ENCODE measurements at regions not wholly inside any gene's neighbourhood (a gene's known extent, or its start where the extent isn't known, plus 50 kb on each side); places are given as distances from the start of the nearest gene placed in this dataset.

DNA sequence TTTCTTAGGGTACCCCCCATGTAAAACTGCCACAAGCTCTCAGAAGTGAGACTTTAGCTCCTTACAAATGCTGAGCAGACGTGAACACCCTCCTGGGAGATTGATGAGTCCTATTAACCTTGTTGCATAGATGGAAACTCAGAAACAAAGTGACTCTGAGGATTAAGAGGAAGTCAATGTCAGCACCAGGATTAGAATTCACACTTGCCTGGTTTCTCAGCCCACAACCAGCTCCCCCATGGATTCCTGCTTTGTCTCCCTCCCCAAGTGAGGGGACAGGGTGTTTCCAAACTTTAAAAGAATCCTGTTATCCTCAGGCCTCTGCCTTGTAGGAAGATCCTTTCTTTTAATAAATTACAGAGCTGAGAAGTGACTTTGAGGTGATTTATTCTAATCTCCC, 324.4 kb downstream of the NDFIP2 start:
- DNase-seq, result no peak

DNA sequence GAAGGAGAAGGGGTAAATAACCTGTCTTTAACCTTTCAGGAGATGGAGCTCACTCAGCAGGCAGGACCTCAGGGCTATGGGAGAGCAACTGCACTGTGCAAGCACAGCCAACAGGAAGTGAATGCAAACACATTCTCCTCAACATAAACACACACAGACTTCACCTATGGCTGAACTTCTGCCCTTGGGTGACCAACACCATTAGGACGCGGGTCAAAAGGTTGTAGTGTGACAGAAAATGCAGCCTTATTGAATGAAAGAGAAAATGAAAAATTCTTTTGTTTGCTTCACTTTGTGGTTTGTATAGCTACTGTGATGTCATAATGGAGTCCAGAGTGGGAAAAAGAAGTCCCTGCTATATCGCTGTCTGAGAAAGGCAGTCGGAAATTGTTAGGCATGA, 323.0 kb downstream of the NDFIP2 start:
- DNase-seq, result peak in 1 of 2 donors; percentile 20

DNA sequence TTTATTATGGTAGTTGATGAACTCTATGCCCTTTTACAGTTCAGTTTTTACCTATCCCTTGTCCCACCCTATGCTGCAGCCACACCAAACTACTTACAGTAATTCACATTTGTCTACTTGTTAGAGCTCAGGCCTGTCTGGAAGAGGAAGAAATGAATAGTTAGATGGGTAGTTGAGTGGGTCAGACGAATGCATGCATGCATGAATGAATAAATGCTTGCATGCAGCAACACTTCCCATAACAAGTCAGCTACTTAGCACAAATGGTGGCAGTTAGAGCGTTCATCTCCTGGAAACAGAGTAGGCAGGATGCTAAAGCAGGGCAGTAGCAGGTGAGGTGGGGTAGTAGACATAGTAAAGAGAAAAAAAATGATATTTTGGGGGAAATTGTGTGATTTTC, 322.3 kb downstream of the NDFIP2 start:
- no peak for DNase-seq

GRCh38 chr13:79802389-79803085, 321.6 kb downstream of the NDFIP2 start:
- DNase-seq, result no peak

DNA sequence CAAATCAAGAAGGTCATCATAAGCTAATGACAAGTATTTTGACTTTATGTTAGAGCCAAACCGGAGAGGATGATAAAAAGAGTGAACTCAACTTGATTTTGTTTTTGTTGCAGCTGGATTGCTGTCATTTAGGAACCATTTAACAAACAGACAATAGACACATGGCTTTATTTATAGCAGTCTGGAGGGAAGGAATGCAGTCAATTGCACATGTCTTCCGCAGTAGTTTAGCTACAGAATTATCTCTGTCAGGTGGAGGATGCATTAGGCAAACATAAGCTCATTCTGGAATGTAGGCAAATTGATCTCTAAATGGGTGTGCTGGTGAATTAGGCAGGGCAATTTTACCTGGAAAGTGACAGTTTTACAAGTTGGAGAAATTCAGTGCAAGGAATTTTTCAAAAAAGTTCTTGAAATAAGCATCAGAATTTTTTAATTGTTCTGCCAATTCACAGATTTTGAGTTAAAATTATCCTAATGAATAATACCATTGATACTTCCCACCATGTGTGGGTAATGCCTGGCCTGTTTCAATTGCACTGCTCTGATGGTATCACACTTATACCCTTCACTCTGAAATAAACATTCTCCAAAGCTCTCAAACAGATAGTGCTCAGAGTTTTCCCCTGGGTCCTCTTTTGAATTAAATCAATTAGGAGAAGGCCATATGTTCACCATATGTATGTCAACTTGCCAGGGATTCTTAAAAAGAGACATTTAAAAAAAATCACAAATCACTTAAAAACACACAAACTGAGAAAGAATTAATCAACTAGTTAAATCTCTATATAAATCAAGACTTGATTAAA, 318.3 kb downstream of the NDFIP2 start:
- DNase-seq, result no peak

GRCh38 chr13:79796136-79796535, 315.2 kb downstream of the NDFIP2 start:
- DNase-seq, result no peak

DNA sequence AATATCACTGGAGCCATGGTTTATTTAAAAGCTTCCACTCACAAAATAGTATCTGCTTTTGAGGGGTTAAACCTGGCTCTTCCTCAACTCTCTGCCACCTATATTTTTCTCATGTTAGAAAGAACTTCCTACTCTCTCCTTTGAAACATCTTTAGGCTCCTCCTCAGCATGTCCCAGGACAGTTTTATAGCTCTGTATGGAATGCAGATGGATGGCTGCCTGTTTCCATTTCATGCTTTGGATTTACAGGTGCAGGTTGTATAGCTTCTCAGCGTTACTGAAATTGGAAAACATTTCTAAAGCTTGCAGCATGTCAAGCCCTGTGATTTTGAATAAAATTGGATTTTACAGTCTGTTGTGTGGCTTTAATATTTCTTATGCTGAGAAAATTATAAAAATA, 314.0 kb downstream of the NDFIP2 start:
- no peak for DNase-seq

GRCh38 chr13:79792716-79793115, 311.8 kb downstream of the NDFIP2 start:
- no peak for DNase-seq

- DNase-seq, result no peak
Measured at GRCh38 chr13:79791471-79792042, 310.6 kb downstream of the NDFIP2 start.

DNA sequence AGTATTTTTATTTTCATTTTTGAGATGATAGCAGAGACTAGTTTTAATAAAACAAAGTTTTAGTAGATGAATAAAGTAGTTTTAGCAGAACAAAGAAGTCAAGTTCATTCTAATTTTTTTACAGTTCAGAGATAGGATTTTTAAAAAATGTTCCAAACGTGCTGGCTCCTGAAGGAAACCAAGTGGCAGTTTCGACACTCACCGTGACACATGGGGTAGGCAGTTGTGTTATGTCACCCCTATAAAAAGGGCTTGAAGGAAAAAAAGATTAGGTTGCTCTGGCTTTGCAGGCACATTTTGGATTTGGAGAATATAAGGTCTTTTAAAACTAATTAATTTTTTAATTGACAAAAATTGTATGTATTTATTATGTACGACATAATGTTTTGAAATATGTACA, 305.2 kb downstream of the NDFIP2 start:
- DNase-seq, result no peak

GRCh38 chr13:79782541-79783205, 301.7 kb downstream of the NDFIP2 start:
- peak; percentile 11 to 60 for DNase-seq

DNA sequence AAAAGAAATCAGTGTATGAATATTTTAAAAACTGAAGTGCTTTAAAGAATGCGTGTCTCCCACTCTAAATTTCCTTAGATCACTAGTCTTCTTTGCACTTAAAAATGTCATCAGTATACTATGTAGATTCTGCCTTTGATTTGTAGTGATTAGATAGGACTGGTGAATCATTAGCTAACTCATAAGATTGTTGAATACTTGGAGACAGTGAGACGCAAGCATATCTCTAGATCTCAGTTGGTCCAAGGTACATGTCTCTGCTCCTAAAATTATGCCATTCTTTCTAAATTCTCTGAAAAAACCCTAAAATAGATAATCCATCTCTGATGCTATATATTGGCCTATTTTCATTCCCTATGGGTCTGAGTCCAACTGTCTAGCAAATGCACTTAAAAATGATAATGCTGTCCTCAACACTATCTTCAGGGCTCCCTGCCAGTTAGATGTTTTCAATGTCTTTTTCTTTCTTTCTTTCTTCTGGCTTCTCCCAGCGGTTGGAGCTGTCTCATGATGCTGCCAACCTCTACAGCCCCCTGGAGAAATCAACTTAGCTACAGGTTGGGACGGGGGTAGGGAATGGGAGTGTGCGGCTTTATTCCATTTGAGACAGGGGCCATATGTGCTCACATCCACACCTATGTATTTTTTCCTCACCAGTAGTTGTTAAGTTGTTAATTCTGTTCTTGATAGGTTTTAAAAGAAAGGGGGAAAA, 301.0 kb downstream of the NDFIP2 start:
- no peak for DNase-seq

DNA sequence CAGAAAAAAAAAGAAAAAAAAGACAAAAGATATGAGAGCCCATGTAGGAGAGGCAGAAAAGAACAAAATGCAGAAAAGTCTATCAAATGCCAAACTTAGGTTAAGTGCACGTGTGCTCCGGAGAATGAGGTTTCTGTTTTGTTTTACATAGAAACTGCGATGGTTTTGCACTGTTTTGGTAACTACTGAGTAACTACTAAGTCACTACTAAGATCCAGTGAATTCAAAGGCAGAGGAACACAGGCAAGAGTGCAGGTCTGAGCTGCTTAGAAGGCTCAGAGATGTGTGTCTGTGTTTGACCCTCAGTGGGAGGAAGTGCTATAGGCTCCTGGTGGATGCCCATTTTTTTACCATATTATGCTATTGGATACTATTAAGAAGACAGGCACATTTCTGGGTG, 299.3 kb downstream of the NDFIP2 start:
- DNase-seq, result no peak

DNA sequence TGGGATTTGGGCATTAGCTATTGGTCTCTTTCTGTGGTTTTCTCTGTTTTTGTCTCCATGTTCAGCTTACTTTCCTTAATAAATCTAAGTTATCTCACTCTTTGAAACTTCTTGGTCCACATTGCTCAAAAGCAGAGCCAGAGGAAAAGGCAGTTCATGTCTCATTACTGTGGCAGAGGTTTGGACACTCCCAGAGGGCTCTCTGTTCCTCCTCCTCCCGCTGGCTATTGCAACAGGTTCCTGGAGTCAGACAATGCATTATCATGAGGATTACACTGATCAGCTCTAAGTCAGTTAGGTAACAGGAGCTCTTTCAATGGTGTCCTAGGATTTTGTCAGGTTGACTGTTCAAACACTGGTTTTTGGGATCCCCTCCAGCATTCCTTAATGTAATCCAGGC, 298.8 kb downstream of the NDFIP2 start:
- peak; percentile 85 to 87 for DNase-seq

- no peak for DNase-seq
Measured at GRCh38 chr13:79778741-79779460, 297.9 kb downstream of the NDFIP2 start.

GRCh38 chr13:79777504-79777903, 296.5 kb downstream of the NDFIP2 start:
- DNase-seq, result no peak

- DNase-seq, result peak; percentile 68 to 70
Measured at GRCh38 chr13:79776531-79777295, 295.8 kb downstream of the NDFIP2 start.

DNA sequence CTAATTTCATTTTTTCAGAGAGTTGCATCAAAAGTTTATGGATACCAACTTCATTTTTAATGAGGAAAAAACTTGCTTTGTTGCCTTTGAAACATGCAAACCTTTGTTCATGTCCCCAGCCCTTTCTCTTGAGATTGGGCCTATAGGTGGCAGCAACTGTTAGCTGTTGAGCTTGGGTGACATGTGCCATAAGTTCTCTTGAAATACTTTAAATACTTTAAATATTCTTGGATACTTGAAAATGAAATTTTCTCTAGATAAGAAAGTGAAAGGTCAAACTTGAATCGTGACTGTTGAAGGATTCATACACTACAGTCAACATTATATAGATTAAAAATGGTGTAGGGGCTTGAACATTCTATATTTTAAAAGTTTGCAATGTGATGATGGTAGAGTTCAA, 294.9 kb downstream of the NDFIP2 start:
- DNase-seq, result peak; percentile 62 to 66

GRCh38 chr13:79772811-79773210, 291.9 kb downstream of the NDFIP2 start:
- DNase-seq, result no peak

- no peak for DNase-seq
Measured at GRCh38 chr13:79771493-79771892, 290.5 kb downstream of the NDFIP2 start.

- DNase-seq, result no peak
Measured at GRCh38 chr13:79770056-79770455, 289.1 kb downstream of the NDFIP2 start.
